Stimulated activated naive CD4-positive, alpha-beta T cell (primary cell): ENCODE measurements at regions not wholly inside any gene's neighbourhood (a gene's known extent, or its start where the extent isn't known, plus 50 kb on each side); places are given as distances from the start of the nearest gene placed in this dataset.

Experiments used
- DNase-seq, 6 experiments: peaks; one replicate each; lab custom pipeline; 2025; lab: John Stamatoyannopoulos, UW

GRCh38 chr7:24200407-24200966 is 83.5 kb upstream of the NPY start:
- DNase-seq: no peak

GRCh38 chr7:24201226-24201625 is 82.8 kb upstream of the NPY start:
- no peak for DNase-seq

- DNase-seq: no peak
Observed at GRCh38 chr7:24212073-24212472, 71.9 kb upstream of the NPY start.

- no peak for DNase-seq
Observed at GRCh38 chr7:24213311-24213710, 70.7 kb upstream of the NPY start.

- DNase-seq: no peak
Observed at GRCh38 chr7:24214670-24215069, 69.3 kb upstream of the NPY start.

- DNase-seq: no peak
Observed at GRCh38 chr7:24216576-24217125, 67.3 kb upstream of the NPY start.

GRCh38 chr7:24221500-24221899 is 62.5 kb upstream of the NPY start:
- DNase-seq: no peak

- peak in 2 of 6 experiments; percentile 9 to 16 for DNase-seq
Observed at GRCh38 chr7:24227068-24227467, 56.9 kb upstream of the NPY start.

GRCh38 chr7:24227603-24228359 is 56.2 kb upstream of the NPY start:
- peak in 4 of 6 experiments; percentile 4 to 28 (median 20) for DNase-seq

GRCh38 chr7:24229481-24230226 is 54.3 kb upstream of the NPY start:
- no peak for DNase-seq

- no peak for DNase-seq
Observed at GRCh38 chr7:24231493-24231892, 52.5 kb upstream of the NPY start.

GRCh38 chr7:24233386-24233785 is 50.6 kb upstream of the NPY start:
- no peak for DNase-seq
